ENCODE measurements at regions not wholly inside any gene's neighbourhood (a gene's known extent, or its start where the extent isn't known, plus 50 kb on each side); places are given as distances from the start of the nearest gene placed in this dataset.
"Not testable (repeated sequence)": the region's sequence is repeated elsewhere in the genome, so short reads cannot be mapped to it uniquely, and the experiment has no call there.

- no peak for TF ChIP-seq ZNF274 (IDR thresholded peaks at IDR 0.05; ENCODE audit: low read depth, low read length)
Measured at GRCh38 chr17:71593078-71593477, 527.7 kb upstream of the SOX9 start.

GRCh38 chr17:71599583-71599982 is 521.2 kb upstream of the SOX9 start:
- not testable (repeated sequence) for H3K4me3 ChIP-seq (ENCODE audit: low read length)

More at GRCh38 chr17:71593078-71593477, 527.7 kb upstream of the SOX9 start:
- no peak overlapping the region for H3K4me3 ChIP-seq (ENCODE audit: low read length)

GRCh38 chr17:71600137-71600789 is 520.6 kb upstream of the SOX9 start:
- no peak for TF ChIP-seq ZNF274 (IDR thresholded peaks at IDR 0.05; ENCODE audit: low read depth, low read length)
- no peak overlapping the region for H3K4me3 ChIP-seq (ENCODE audit: low read length)

- no peak for TF ChIP-seq ZNF274 (IDR thresholded peaks at IDR 0.05; ENCODE audit: low read depth, low read length)
Measured at GRCh38 chr17:71601894-71602504, 518.8 kb upstream of the SOX9 start.

GRCh38 chr17:71613996-71614395 is 506.8 kb upstream of the SOX9 start:
- no peak for TF ChIP-seq ZNF274 (IDR thresholded peaks at IDR 0.05; ENCODE audit: low read depth, low read length)

More at GRCh38 chr17:71601894-71602504, 518.8 kb upstream of the SOX9 start:
- H3K4me3 ChIP-seq (ENCODE audit: low read length) = no peak overlapping the region

GRCh38 chr17:71615820-71616219 is 505.0 kb upstream of the SOX9 start:
- no peak overlapping the region for H3K4me3 ChIP-seq (ENCODE audit: low read length)
- TF ChIP-seq ZNF274 (IDR thresholded peaks at IDR 0.05; ENCODE audit: low read depth, low read length) = no peak

More at GRCh38 chr17:71613996-71614395, 506.8 kb upstream of the SOX9 start:
- no peak overlapping the region for H3K4me3 ChIP-seq (ENCODE audit: low read length)

GRCh38 chr17:71617767-71618166 is 503.1 kb upstream of the SOX9 start:
- H3K4me3 ChIP-seq (ENCODE audit: low read length) = not testable (repeated sequence)

- no peak overlapping the region for H3K4me3 ChIP-seq (ENCODE audit: low read length)
- TF ChIP-seq ZNF274 (IDR thresholded peaks at IDR 0.05; ENCODE audit: low read depth, low read length) = no peak
Measured at GRCh38 chr17:71625330-71625729, 495.5 kb upstream of the SOX9 start.

- TF ChIP-seq ZNF274 (IDR thresholded peaks at IDR 0.05; ENCODE audit: low read depth, low read length) = no peak
Measured at GRCh38 chr17:71628306-71628705, 492.5 kb upstream of the SOX9 start.

GRCh38 chr17:71631483-71631882 is 489.3 kb upstream of the SOX9 start:
- H3K4me3 ChIP-seq (ENCODE audit: low read length) = no peak overlapping the region
- no peak for TF ChIP-seq ZNF274 (IDR thresholded peaks at IDR 0.05; ENCODE audit: low read depth, low read length)

More at GRCh38 chr17:71628306-71628705, 492.5 kb upstream of the SOX9 start:
- H3K4me3 ChIP-seq (ENCODE audit: low read length) = no peak overlapping the region

GRCh38 chr17:71632328-71632727 is 488.5 kb upstream of the SOX9 start:
- no peak overlapping the region for H3K4me3 ChIP-seq (ENCODE audit: low read length)
- TF ChIP-seq ZNF274 (IDR thresholded peaks at IDR 0.05; ENCODE audit: low read depth, low read length) = no peak

GRCh38 chr17:71633391-71633849 is 487.4 kb upstream of the SOX9 start:
- no peak for TF ChIP-seq ZNF274 (IDR thresholded peaks at IDR 0.05; ENCODE audit: low read depth, low read length)
- no peak overlapping the region for H3K4me3 ChIP-seq (ENCODE audit: low read length)

GRCh38 chr17:71634376-71634775 is 486.4 kb upstream of the SOX9 start:
- H3K4me3 ChIP-seq (ENCODE audit: low read length) = no peak overlapping the region
- TF ChIP-seq ZNF274 (IDR thresholded peaks at IDR 0.05; ENCODE audit: low read depth, low read length) = no peak

- no peak for TF ChIP-seq ZNF274 (IDR thresholded peaks at IDR 0.05; ENCODE audit: low read depth, low read length)
- no peak overlapping the region for H3K4me3 ChIP-seq (ENCODE audit: low read length)
Measured at GRCh38 chr17:71635187-71635586, 485.6 kb upstream of the SOX9 start.

- H3K4me3 ChIP-seq (ENCODE audit: low read length) = no peak overlapping the region
- TF ChIP-seq ZNF274 (IDR thresholded peaks at IDR 0.05; ENCODE audit: low read depth, low read length) = no peak
Measured at GRCh38 chr17:71636644-71637043, 484.2 kb upstream of the SOX9 start.

All from GM08714 (cell line).